IMR-90 (cell line): ENCODE measurements at regions not wholly inside any gene's neighbourhood (a gene's known extent, or its start where the extent isn't known, plus 50 kb on each side); places are given as distances from the start of the nearest gene placed in this dataset.
A peak's percentile ranks its signal among the peaks of the same experiment; 100 is the strongest.

Experiments
- ATAC-seq: fragments of 200-7000 bp; cut with Tn5 transposase; 2 replicates; pipeline ENCODE4 v1.9.1; 2020; ENCODE audit warnings: low read depth, mild to moderate bottlenecking, moderate library complexity
- BruUV-seq: library from RNA; stranded (reverse); fragments of 400-500 nt; replicated peaks from 2 replicates; lab custom pipeline; 2021; lab: Mats Ljungman, UMichigan
- CTCF ChIA-PET: fragments of 300-600 bp; formaldehyde crosslinking; extraction: SDS; loops from one replicate; lab custom pipeline; 2021; ENCODE audit warnings: antibody characterized with exemption; lab: Yijun Ruan, JAX
- POLR2A ChIA-PET: fragments of 300-600 bp; sonication (Branson Sonifier 250); formaldehyde crosslinking; loops from one replicate; lab custom pipeline; 2022; ENCODE audit warnings: antibody characterized with exemption; ENCODE audit not compliant: unreplicated experiment; lab: Charles Lee
- DNase-seq: peaks from one replicate; pipeline ENCODE4 v3.0.0; 2013
- H2AFZ ChIP-seq: replicated peaks from 2 replicates; pipeline ENCODE3; 2013; ENCODE audit warnings: low read length, mild to moderate bottlenecking; ENCODE audit not compliant: poor library complexity
- H2AK5ac ChIP-seq: 2 replicates; pipeline ENCODE4 v1.6.1; 2013; ENCODE audit warnings: low read depth, low read length, inconsistent platforms
- H2AK9ac ChIP-seq: replicated peaks from 2 replicates; pipeline ENCODE3; 2013; ENCODE audit warnings: mild to moderate bottlenecking, low read depth, low read length, moderate library complexity; ENCODE audit not compliant: poor library complexity
- H2BK120ac ChIP-seq: 2 replicates; pipeline ENCODE4 v1.6.1; 2013; ENCODE audit warnings: low read depth, low read length, inconsistent platforms
- H2BK15ac ChIP-seq: 3 replicates; pipeline ENCODE4 v1.6.1; 2013; ENCODE audit warnings: low read depth, low read length, inconsistent platforms
- H2BK20ac ChIP-seq: 2 replicates; pipeline ENCODE4 v1.6.1; 2013; ENCODE audit warnings: low read depth, mild to moderate bottlenecking, inconsistent platforms, low read length, moderate library complexity
- H2BK5ac ChIP-seq: 2 replicates; pipeline ENCODE4 v1.6.1; 2013; ENCODE audit warnings: mild to moderate bottlenecking, low read depth, low read length, inconsistent platforms; ENCODE audit not compliant: poor library complexity, severe bottlenecking
- H3K14ac ChIP-seq: replicated peaks from 2 replicates; pipeline ENCODE4 v1.6.1; 2013; ENCODE audit warnings: low read depth, low read length, inconsistent platforms
- H3K18ac ChIP-seq: 2 replicates; pipeline ENCODE4 v1.6.1; 2013; ENCODE audit warnings: low read depth, low read length, control low read depth
- H3K23ac ChIP-seq: 2 replicates; pipeline ENCODE4 v1.6.1; 2013; ENCODE audit warnings: low read depth, low read length, inconsistent platforms
- H3K27ac ChIP-seq: 2 replicates; pipeline ENCODE4 v1.5.1; 2013; ENCODE audit warnings: mild to moderate bottlenecking, control low read depth, low read length; ENCODE audit not compliant: insufficient read depth
- H3K27me3 ChIP-seq: 2 replicates; pipeline ENCODE4 v1.6.1; 2013; ENCODE audit warnings: low read length; ENCODE audit not compliant: control insufficient read depth, insufficient read depth
- H3K36me3 ChIP-seq: 2 replicates; pipeline ENCODE4 v1.6.1; 2013; ENCODE audit warnings: low read length, mixed read lengths; ENCODE audit not compliant: control insufficient read depth, insufficient read depth
- H3K4ac ChIP-seq: 2 replicates; pipeline ENCODE4 v1.6.1; 2013; ENCODE audit warnings: low read depth, low read length, inconsistent platforms
- H3K4me1 ChIP-seq: 2 replicates; pipeline ENCODE4 v1.6.1; 2013; ENCODE audit warnings: low read length, mixed read lengths; ENCODE audit not compliant: control insufficient read depth, insufficient read depth
- H3K4me2 ChIP-seq: 2 replicates; pipeline ENCODE4 v1.6.1; 2013; ENCODE audit warnings: low read depth, mild to moderate bottlenecking, control low read depth, low read length, moderate library complexity
- H3K4me3 ChIP-seq: 2 replicates; pipeline ENCODE4 v1.5.1; 2013; ENCODE audit warnings: low read depth, mild to moderate bottlenecking, control low read depth, low read length, moderate library complexity; ENCODE audit not compliant: insufficient read depth
- H3K56ac ChIP-seq: 2 replicates; pipeline ENCODE4 v1.6.1; 2013; ENCODE audit warnings: low read length, inconsistent platforms; ENCODE audit not compliant: insufficient read depth; ENCODE audit errors: extremely low read depth
- H3K79me1 ChIP-seq, 2 experiments: 2 replicates each; pipeline ENCODE4 v1.6.1; 2013; ENCODE audit warnings: low read length in 2 of 2, inconsistent platforms in 1 of 2, low read depth in 1 of 2
- H3K9ac ChIP-seq: 2 replicates; pipeline ENCODE4 v1.6.1; 2013; ENCODE audit warnings: low read depth, low read length, control low read depth
- H3K9me1 ChIP-seq: 2 replicates; pipeline ENCODE4 v1.6.1; 2013; ENCODE audit warnings: low read length, inconsistent platforms; ENCODE audit not compliant: insufficient read depth
- H3K9me3 ChIP-seq: 2 replicates; pipeline ENCODE4 v1.6.1; 2013; ENCODE audit warnings: low read length; ENCODE audit not compliant: control insufficient read depth, insufficient read depth
- H4K20me1 ChIP-seq: 2 replicates; pipeline ENCODE4 v1.6.1; 2013; ENCODE audit warnings: low read length, inconsistent platforms; ENCODE audit not compliant: insufficient read depth
- H4K5ac ChIP-seq: 2 replicates; pipeline ENCODE4 v1.6.1; 2013; ENCODE audit warnings: mild to moderate bottlenecking, low read depth, low read length, control low read depth
- H4K8ac ChIP-seq, 2 experiments: 2 replicates each; pipeline ENCODE4 v1.6.1; 2013; ENCODE audit warnings: low read depth in 2 of 2, low read length in 2 of 2, control low read depth in 1 of 2, inconsistent platforms in 1 of 2
- H4K91ac ChIP-seq: 2 replicates; pipeline ENCODE4 v1.6.1; 2013; ENCODE audit warnings: low read depth, low read length, inconsistent platforms; ENCODE audit not compliant: insufficient read depth
- BHLHE40 ChIP-seq: fragments of 150-350 bp; IDR thresholded peaks from 2 replicates; pipeline ENCODE4 v1.6.1; 2016; ENCODE audit warnings: mild to moderate bottlenecking, low read depth, low read length
- FOS ChIP-seq: fragments of 150-350 bp; IDR thresholded peaks from 2 replicates; pipeline ENCODE4 v1.6.1; 2016; ENCODE audit warnings: low read depth, low read length
- MAFK ChIP-seq: IDR thresholded peaks from 2 replicates; pipeline ENCODE4 v1.6.1; 2012; ENCODE audit warnings: low read depth, low read length, improper control_type of control experiment
- RAD21 ChIP-seq: IDR thresholded peaks from 2 replicates; pipeline ENCODE4 v1.6.1; 2012; ENCODE audit warnings: low read length, improper control_type of control experiment
- WGBS, 2 experiments: methylation state at CpG; one replicate each; pipeline versions ENCODE4 v1.1.5 to v1.1.7; 2013; ENCODE audit warnings: missing lambda C conversion rate in 2 of 2; ENCODE audit not compliant: insufficient read length in 1 of 2; ENCODE audit errors: extremely low coverage in 2 of 2; 5-methylcytosine and 5-hydroxymethylcytosine counted together
- dilution Hi-C: fragments of 300-500 bp; cut with HindIII; formaldehyde crosslinking; loops from one replicate; pipeline ENCODE4 v1.14.3; 2018; ENCODE audit warnings: low sequenced_read_pairs; ENCODE audit not compliant: unreplicated experiment
- in situ Hi-C: fragments of 300-500 bp; cut with MboI; formaldehyde crosslinking; loops from 3 replicates; pipeline ENCODE4 v1.14.3; 2019; ENCODE audit warnings: low sequenced_read_pairs, inconsistent platforms, mixed read lengths
- intact Hi-C: fragments of 100-400 bp; cut with micrococcal nuclease; formaldehyde crosslinking; loops from 2 replicates; pipeline ENCODE4 v1.10.0; 2022
- TF ChIP-seq, protein P1 (sequence below): fragments of 150-350 bp; IDR thresholded peaks from 2 replicates; pipeline ENCODE4 v1.6.1; 2017; ENCODE audit warnings: mild to moderate bottlenecking, antibody characterized with exemption, low read length, low read depth

DNA sequence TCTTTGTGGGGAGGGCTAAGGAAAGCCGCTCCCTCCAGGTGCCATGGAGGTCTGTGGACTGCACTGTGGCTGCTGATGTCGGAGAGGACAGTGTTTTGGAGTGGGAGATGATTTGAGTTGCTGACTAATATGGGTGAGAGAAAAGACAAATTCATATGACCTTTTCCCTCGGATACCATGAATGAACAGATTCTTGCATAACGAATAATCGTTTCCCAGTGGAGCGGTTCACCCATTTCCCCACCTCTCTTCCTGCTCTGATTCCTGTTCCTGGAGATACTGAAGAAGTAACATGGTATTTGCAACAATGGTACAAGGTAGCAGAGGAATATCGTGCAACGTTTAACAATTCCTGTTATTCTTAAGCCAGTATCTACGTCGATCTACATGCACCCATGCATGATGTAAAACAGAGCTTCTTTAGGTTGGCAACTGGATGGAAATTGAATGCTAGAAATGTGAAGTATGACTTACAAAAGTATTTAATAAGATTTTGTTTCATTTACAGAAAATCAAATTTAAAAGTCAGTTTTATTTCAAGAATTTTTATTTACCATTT, 227.1 kb downstream of the TOMM20 start:
- peaks cover 13% of the 10 kb centered on the region for H3K4me1 ChIP-seq
- DNase-seq (peak; percentile 39), ATAC-seq (no peak)
- no peaks in the 10 kb centered on the region for H4K20me1 ChIP-seq
- H3K9me1 ChIP-seq = peaks cover 11% of the 10 kb centered on the region
- ChIA-PET CTCF (no interaction called here), POLR2A (no interaction called here)
- peak overlapping the region; percentile 18; the same call in 1 of the 3 replicates for H2BK15ac ChIP-seq
- intact Hi-C loops = no loop called here
- H2AK9ac ChIP-seq = no peak overlapping the region
- 0 out of 2 replicates have a peak overlapping the region, but pooled peaks have one; percentile 16 for H3K4ac ChIP-seq
- dilution Hi-C loops = no loop called here
- no TSS peak for BruUV-seq
- no peak overlapping the region for H3K23ac ChIP-seq
- H3K27me3 ChIP-seq = no peaks in the 10 kb centered on the region
- H2BK120ac ChIP-seq = no peak overlapping the region
- no peak overlapping the region for H3K56ac ChIP-seq
- H2BK5ac ChIP-seq = no peak overlapping the region
- no peaks in the 10 kb centered on the region for H3K9me3 ChIP-seq
- no peak overlapping the region for H2BK20ac ChIP-seq
- peak overlapping the region; percentile 70 for H2AFZ ChIP-seq
- no peak overlapping the region for H3K14ac ChIP-seq
- 0 out of 2 replicates have a peak overlapping the region, but pooled peaks have one; percentile 28 for H3K18ac ChIP-seq
- peak overlapping the region; percentile 29; the same call in 1 of the 2 replicates for H2AK5ac ChIP-seq
- no peak overlapping the region for H3K9ac ChIP-seq
- H3K79me1 ChIP-seq = no peaks in the 10 kb centered on the region
- no peak for TF ChIP-seq FOS
- TF ChIP-seq BHLHE40 = no peak
- TF ChIP-seq MAFK = no peak
- no peak for TF ChIP-seq RAD21
- TF ChIP-seq, protein P1, sequence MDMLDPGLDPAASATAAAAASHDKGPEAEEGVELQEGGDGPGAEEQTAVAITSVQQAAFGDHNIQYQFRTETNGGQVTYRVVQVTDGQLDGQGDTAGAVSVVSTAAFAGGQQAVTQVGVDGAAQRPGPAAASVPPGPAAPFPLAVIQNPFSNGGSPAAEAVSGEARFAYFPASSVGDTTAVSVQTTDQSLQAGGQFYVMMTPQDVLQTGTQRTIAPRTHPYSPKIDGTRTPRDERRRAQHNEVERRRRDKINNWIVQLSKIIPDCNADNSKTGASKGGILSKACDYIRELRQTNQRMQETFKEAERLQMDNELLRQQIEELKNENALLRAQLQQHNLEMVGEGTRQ = no peak
- no CpG with 5 or more reads among the region's 10 CpGs for WGBS, 2 experiments
- H3K4me2 ChIP-seq = no peak overlapping the region
- no peak overlapping the region for H4K91ac ChIP-seq
- H3K36me3 ChIP-seq = no peaks in the 10 kb centered on the region
- no peak overlapping the region for H4K5ac ChIP-seq
- H4K8ac ChIP-seq = no peak overlapping the region
- in situ Hi-C loops = no loop called here
- no peak overlapping the region for H3K27ac ChIP-seq
- no peak overlapping the region for H3K4me3 ChIP-seq
